ENCODE measurements at regions not wholly inside any gene's neighbourhood (a gene's known extent, or its start where the extent isn't known, plus 50 kb on each side); places are given as distances from the start of the nearest gene placed in this dataset.

DNA sequence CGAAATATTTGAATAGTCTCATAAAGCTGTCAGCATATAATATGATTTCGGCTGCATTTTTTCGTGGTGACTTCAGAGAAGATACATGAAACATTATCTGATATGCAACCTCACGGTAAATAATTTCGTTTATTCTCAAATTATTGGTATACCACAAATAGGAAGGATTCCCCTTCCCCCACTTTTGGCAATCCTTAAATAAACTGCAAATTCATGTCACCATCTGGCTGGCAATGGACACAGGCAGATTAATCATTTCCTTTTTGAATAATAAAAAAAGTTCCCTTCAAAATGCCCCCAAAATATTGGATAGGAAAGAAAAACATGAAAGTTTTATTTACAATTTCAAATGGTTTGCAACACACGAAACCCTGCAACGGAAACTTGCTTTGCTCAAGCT lies 234.5 kb upstream of the MEOX2 start:
- Histone ChIP-seq H3K79me2 (replicated peaks; ENCODE audit: insufficient read depth) (no peaks in the 10 kb centered on the region), H3K4me1 (ENCODE audit: insufficient read depth) (no peaks in the 10 kb centered on the region), H3K4me3 (no peak overlapping the region), H3K27me3 (ENCODE audit: insufficient read depth) (no peaks in the 10 kb centered on the region), H3K9me2 (ENCODE audit: insufficient read depth) (peaks cover 5% of the 10 kb centered on the region; the same call in 1 of the 2 replicates), H2AFZ (no peak overlapping the region), H3K27ac (ENCODE audit: low read depth) (no peak overlapping the region), H4K20me1 (replicated peaks; ENCODE audit: insufficient read depth) (no peaks in the 10 kb centered on the region), H3K4me2 (no peak overlapping the region), H3K36me3 (ENCODE audit: insufficient read depth) (no peaks in the 10 kb centered on the region), H3F3A (replicated peaks; ENCODE audit: low read depth) (no peaks in the 10 kb centered on the region)
- no peaks in the 10 kb centered on the region for H3K9me3 Mint-ChIP-seq
- DNase-seq (ENCODE audit: low spot score) (no peak), ATAC-seq (no peak)
- peaks cover 2% of the 10 kb centered on the region for H3K27me3 Mint-ChIP-seq (ENCODE audit: insufficient read depth, low read depth, poor library complexity)
- no peak overlapping the region for H3K27ac Mint-ChIP-seq
- no peaks in the 10 kb centered on the region for H3K4me1 Mint-ChIP-seq
- TF ChIP-seq NANOG (IDR thresholded peaks at IDR 0.05; ENCODE audit: borderline replicate concordance): no peak
- no peak for TF ChIP-seq EZH2phosphoT487 (IDR thresholded peaks at IDR 0.05; ENCODE audit: unreplicated experiment)
- TF ChIP-seq, protein P1, sequence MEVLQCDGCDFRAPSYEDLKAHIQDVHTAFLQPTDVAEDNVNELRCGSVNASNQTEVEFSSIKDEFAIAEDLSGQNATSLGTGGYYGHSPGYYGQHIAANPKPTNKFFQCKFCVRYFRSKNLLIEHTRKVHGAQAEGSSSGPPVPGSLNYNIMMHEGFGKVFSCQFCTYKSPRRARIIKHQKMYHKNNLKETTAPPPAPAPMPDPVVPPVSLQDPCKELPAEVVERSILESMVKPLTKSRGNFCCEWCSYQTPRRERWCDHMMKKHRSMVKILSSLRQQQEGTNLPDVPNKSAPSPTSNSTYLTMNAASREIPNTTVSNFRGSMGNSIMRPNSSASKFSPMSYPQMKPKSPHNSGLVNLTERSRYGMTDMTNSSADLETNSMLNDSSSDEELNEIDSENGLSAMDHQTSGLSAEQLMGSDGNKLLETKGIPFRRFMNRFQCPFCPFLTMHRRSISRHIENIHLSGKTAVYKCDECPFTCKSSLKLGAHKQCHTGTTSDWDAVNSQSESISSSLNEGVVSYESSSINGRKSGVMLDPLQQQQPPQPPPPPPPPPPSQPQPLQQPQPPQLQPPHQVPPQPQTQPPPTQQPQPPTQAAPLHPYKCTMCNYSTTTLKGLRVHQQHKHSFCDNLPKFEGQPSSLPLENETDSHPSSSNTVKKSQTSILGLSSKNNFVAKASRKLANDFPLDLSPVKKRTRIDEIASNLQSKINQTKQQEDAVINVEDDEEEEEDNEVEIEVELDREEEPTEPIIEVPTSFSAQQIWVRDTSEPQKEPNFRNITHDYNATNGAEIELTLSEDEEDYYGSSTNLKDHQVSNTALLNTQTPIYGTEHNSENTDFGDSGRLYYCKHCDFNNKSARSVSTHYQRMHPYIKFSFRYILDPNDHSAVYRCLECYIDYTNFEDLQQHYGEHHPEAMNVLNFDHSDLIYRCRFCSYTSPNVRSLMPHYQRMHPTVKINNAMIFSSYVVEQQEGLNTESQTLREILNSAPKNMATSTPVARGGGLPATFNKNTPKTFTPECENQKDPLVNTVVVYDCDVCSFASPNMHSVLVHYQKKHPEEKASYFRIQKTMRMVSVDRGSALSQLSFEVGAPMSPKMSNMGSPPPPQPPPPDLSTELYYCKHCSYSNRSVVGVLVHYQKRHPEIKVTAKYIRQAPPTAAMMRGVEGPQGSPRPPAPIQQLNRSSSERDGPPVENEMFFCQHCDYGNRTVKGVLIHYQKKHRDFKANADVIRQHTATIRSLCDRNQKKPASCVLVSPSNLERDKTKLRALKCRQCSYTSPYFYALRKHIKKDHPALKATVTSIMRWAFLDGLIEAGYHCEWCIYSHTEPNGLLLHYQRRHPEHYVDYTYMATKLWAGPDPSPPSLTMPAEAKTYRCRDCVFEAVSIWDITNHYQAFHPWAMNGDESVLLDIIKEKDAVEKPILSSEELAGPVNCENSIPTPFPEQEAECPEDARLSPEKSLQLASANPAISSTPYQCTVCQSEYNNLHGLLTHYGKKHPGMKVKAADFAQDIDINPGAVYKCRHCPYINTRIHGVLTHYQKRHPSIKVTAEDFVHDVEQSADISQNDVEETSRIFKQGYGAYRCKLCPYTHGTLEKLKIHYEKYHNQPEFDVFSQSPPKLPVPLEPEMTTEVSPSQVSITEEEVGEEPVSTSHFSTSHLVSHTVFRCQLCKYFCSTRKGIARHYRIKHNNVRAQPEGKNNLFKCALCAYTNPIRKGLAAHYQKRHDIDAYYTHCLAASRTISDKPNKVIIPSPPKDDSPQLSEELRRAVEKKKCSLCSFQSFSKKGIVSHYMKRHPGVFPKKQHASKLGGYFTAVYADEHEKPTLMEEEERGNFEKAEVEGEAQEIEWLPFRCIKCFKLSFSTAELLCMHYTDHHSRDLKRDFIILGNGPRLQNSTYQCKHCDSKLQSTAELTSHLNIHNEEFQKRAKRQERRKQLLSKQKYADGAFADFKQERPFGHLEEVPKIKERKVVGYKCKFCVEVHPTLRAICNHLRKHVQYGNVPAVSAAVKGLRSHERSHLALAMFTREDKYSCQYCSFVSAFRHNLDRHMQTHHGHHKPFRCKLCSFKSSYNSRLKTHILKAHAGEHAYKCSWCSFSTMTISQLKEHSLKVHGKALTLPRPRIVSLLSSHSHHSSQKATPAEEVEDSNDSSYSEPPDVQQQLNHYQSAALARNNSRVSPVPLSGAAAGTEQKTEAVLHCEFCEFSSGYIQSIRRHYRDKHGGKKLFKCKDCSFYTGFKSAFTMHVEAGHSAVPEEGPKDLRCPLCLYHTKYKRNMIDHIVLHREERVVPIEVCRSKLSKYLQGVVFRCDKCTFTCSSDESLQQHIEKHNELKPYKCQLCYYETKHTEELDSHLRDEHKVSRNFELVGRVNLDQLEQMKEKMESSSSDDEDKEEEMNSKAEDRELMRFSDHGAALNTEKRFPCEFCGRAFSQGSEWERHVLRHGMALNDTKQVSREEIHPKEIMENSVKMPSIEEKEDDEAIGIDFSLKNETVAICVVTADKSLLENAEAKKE (CRISPR knock-in tag; IDR thresholded peaks at IDR 0.05): no peak
- TF ChIP-seq REST (IDR thresholded peaks at IDR 0.05; ENCODE audit: unreplicated experiment): no peak
- TF ChIP-seq EZH2 (IDR thresholded peaks at IDR 0.05; ENCODE audit: low read depth, unreplicated experiment): no peak
- TF ChIP-seq ZNF331 (CRISPR knock-in tag; IDR thresholded peaks at IDR 0.05; ENCODE audit: low read depth): no peak
- TF ChIP-seq, protein P2, sequence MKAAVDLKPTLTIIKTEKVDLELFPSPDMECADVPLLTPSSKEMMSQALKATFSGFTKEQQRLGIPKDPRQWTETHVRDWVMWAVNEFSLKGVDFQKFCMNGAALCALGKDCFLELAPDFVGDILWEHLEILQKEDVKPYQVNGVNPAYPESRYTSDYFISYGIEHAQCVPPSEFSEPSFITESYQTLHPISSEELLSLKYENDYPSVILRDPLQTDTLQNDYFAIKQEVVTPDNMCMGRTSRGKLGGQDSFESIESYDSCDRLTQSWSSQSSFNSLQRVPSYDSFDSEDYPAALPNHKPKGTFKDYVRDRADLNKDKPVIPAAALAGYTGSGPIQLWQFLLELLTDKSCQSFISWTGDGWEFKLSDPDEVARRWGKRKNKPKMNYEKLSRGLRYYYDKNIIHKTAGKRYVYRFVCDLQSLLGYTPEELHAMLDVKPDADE (IDR thresholded peaks at IDR 0.05): no peak
- TF ChIP-seq CREB1 (CRISPR knock-in tag; IDR thresholded peaks at IDR 0.05; ENCODE audit: low read depth): no peak
- no peak overlapping the region for H3K4me3 Mint-ChIP-seq
- no peaks in the 10 kb centered on the region; the same call in 2 of the 3 replicates for H3K36me3 Mint-ChIP-seq (ENCODE audit: low read depth)

All from GM23338 (cell line).